ENCODE measurements at regions not wholly inside any gene's neighbourhood (a gene's known extent, or its start where the extent isn't known, plus 50 kb on each side); places are given as distances from the start of the nearest gene placed in this dataset.

- Mint-ChIP-seq H3K4me1 (ENCODE audit: low read depth, unreplicated experiment) (peaks cover 6% of the 10 kb centered on the region), H3K27ac (ENCODE audit: unreplicated experiment) (no peak overlapping the region), H3K36me3 (ENCODE audit: unreplicated experiment) (peaks cover 4% of the 10 kb centered on the region), H3K27me3 (ENCODE audit: unreplicated experiment) (peaks cover 4% of the 10 kb centered on the region), H3K4me3 (ENCODE audit: unreplicated experiment) (no peak overlapping the region), H3K9me3 (ENCODE audit: unreplicated experiment) (peaks cover 6% of the 10 kb centered on the region)
- TF ChIP-seq CTCF (IDR thresholded peaks at IDR 0.05; ENCODE audit: partially characterized antibody, unreplicated experiment) = no peak
- DNase-seq = no peak
Observed at GRCh38 chr5:172550096-172550765, 90.8 kb upstream of the NEURL1B start.

- Mint-ChIP-seq H3K36me3 (ENCODE audit: unreplicated experiment) (peaks cover 4% of the 10 kb centered on the region), H3K4me3 (ENCODE audit: unreplicated experiment) (no peak overlapping the region), H3K9me3 (ENCODE audit: unreplicated experiment) (peaks cover 6% of the 10 kb centered on the region), H3K27me3 (ENCODE audit: unreplicated experiment) (peaks cover 5% of the 10 kb centered on the region), H3K27ac (ENCODE audit: unreplicated experiment) (no peak overlapping the region), H3K4me1 (ENCODE audit: low read depth, unreplicated experiment) (peaks cover 6% of the 10 kb centered on the region)
- no peak for DNase-seq
- TF ChIP-seq CTCF (IDR thresholded peaks at IDR 0.05; ENCODE audit: partially characterized antibody, unreplicated experiment) = no peak
Observed at GRCh38 chr5:172549696-172550095, 91.4 kb upstream of the NEURL1B start.

GRCh38 chr5:172548981-172549687, 91.9 kb upstream of the NEURL1B start:
- Mint-ChIP-seq H3K4me1 (ENCODE audit: low read depth, unreplicated experiment) (peaks cover 6% of the 10 kb centered on the region), H3K36me3 (ENCODE audit: unreplicated experiment) (peaks cover 4% of the 10 kb centered on the region), H3K4me3 (ENCODE audit: unreplicated experiment) (no peak overlapping the region), H3K27ac (ENCODE audit: unreplicated experiment) (no peak overlapping the region), H3K27me3 (ENCODE audit: unreplicated experiment) (peaks cover 9% of the 10 kb centered on the region), H3K9me3 (ENCODE audit: unreplicated experiment) (peaks cover 6% of the 10 kb centered on the region)
- TF ChIP-seq CTCF (IDR thresholded peaks at IDR 0.05; ENCODE audit: partially characterized antibody, unreplicated experiment) = no peak
- DNase-seq = no peak

- peaks cover 9% of the 10 kb centered on the region for H3K27me3 Mint-ChIP-seq (ENCODE audit: unreplicated experiment)
- peaks cover 6% of the 10 kb centered on the region for H3K4me1 Mint-ChIP-seq (ENCODE audit: low read depth, unreplicated experiment)
- H3K4me3 Mint-ChIP-seq (ENCODE audit: unreplicated experiment) = no peak overlapping the region
- peaks cover 6% of the 10 kb centered on the region for H3K9me3 Mint-ChIP-seq (ENCODE audit: unreplicated experiment)
- TF ChIP-seq CTCF (IDR thresholded peaks at IDR 0.05; ENCODE audit: partially characterized antibody, unreplicated experiment) = no peak
- no peak overlapping the region for H3K27ac Mint-ChIP-seq (ENCODE audit: unreplicated experiment)
- peaks cover 4% of the 10 kb centered on the region for H3K36me3 Mint-ChIP-seq (ENCODE audit: unreplicated experiment)
- DNase-seq = no peak
Observed at GRCh38 chr5:172548311-172548731, 92.7 kb upstream of the NEURL1B start.

- peaks cover 4% of the 10 kb centered on the region for H3K36me3 Mint-ChIP-seq (ENCODE audit: unreplicated experiment)
- H3K9me3 Mint-ChIP-seq (ENCODE audit: unreplicated experiment) = peaks cover 8% of the 10 kb centered on the region
- H3K27me3 Mint-ChIP-seq (ENCODE audit: unreplicated experiment) = peaks cover 7% of the 10 kb centered on the region
- no peak overlapping the region for H3K4me3 Mint-ChIP-seq (ENCODE audit: unreplicated experiment)
- no peak for DNase-seq
- H3K27ac Mint-ChIP-seq (ENCODE audit: unreplicated experiment) = no peak overlapping the region
- peaks cover 12% of the 10 kb centered on the region for H3K4me1 Mint-ChIP-seq (ENCODE audit: low read depth, unreplicated experiment)
- no peak for TF ChIP-seq CTCF (IDR thresholded peaks at IDR 0.05; ENCODE audit: partially characterized antibody, unreplicated experiment)
Observed at GRCh38 chr5:172546196-172546595, 91.9 kb upstream of the SH3PXD2B start.
